SIG-M5 treated with dmso at 0.1 percent for 504 hours (cell line): ENCODE measurements at regions not wholly inside any gene's neighbourhood (a gene's known extent, or its start where the extent isn't known, plus 50 kb on each side); places are given as distances from the start of the nearest gene placed in this dataset.
A peak's percentile ranks its signal among the peaks of the same experiment; 100 is the strongest.

Experiments
- DNase-seq: peaks from one replicate; lab custom pipeline; 2025; ENCODE audit not compliant: unreplicated experiment; lab: John Stamatoyannopoulos, UW

DNA sequence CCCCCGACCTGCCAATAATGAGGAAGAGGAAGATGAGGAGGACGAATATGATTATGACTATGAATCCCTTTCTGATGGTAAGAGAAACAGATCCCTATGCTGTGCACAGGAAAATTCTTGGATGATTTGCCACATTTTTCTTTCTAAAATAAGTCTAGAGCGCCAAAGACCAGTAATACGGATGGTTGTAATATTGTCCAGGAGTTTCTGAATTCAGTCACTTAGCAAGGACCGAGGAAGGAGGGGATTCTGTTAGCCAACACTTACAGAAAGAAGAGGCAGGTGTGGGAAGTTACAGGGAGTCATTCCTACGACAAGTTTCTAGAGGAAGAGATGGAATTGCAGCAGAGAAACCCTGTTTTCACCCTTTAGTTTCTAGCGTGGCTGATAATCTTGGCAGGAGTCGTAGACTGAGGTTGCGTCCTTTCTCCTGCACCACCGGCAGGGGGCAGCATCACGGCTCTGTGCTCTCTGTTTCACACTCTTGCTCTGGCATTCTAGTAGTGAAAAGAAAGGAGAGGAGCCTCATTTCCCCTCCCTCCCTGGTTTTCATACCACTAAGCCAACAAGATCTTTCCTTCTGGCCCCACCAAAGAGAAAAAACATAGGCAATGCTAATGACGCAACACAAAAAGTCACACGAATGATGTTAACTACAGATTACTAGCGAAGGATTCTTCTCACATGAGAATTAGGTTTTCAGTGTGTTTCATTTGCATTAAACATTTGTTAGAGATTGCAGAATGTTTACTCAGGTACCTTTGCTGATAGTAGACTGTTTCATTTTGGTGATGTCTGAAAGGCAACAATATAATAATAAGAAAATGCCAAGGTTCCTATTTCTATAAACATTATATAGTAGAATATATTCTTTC, 82.7 kb downstream of the NOC3L start:
- DNase-seq = peak; percentile 64

DNA sequence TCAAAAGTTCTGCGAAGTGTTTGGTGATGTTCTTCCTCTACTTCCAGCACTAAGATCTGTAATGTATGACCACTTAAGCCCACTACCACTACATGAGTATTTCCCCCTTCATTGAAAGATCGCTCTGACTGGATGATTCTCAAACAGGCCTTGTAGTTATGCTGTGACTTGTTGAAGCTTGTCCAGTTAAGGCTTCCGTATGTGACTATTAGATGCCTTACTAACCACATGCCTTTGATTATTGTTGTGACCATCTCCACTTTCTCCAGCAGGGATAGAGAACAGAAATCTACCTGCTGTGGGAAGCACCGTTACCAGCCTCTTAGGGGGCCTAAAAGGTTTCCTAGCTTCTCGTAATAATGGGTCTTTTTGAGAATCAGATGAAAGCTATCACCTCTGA, 81.1 kb downstream of the NOC3L start:
- no peak for DNase-seq

DNA sequence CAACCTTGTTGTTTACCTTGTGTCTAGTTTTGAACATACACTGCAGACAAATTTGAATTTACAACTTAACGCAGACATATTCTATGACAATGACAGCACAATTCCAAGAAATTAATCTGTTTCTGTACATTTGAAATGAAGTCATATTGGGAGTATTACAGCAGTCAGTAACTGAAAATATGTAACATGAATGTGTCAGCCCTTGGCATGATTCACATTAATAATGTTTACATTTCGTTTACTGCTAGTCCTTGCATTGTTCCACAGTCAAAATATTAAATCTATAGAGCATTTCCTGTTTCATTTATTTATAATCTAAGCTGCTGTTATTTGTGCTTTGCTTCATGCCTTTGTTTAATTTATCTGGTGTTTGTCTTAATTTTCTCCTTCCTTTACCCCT, 80.4 kb downstream of the NOC3L start:
- DNase-seq = no peak
